HG03342 (cell line): ENCODE measurements at regions not wholly inside any gene's neighbourhood (a gene's known extent, or its start where the extent isn't known, plus 50 kb on each side); places are given as distances from the start of the nearest gene placed in this dataset.
"Not testable (repeated sequence)": the region's sequence is repeated elsewhere in the genome, so short reads cannot be mapped to it uniquely, and the experiment has no call there.

ENCODE experiments used
- ATAC-seq: cut with Tn5 transposase; IDR thresholded peaks from one replicate; pipeline ENCODE4 v1.9.1; 2021; ENCODE audit warnings: mild to moderate bottlenecking, moderate library complexity; ENCODE audit not compliant: unreplicated experiment

DNA sequence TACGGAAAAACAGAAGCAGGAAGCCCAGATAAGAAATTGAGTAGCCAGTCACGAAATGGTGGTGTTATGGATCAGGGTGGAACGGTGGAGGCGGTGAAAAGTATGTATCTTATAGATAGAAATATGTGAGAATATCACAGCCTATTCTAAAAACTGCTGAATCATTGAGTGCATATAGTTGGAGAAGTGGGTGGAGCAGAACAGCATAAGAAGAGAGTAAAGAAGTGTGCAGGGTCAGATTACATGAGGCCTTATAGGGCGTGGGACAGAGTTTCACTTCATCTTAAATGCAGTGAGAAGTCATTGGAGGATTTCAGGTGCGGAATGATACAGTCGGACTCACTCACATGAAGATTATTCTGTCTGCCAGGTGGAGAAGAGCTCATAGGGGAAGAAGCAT, 293.1 kb downstream of the TRIML1 start:
- ATAC-seq = no peak

DNA sequence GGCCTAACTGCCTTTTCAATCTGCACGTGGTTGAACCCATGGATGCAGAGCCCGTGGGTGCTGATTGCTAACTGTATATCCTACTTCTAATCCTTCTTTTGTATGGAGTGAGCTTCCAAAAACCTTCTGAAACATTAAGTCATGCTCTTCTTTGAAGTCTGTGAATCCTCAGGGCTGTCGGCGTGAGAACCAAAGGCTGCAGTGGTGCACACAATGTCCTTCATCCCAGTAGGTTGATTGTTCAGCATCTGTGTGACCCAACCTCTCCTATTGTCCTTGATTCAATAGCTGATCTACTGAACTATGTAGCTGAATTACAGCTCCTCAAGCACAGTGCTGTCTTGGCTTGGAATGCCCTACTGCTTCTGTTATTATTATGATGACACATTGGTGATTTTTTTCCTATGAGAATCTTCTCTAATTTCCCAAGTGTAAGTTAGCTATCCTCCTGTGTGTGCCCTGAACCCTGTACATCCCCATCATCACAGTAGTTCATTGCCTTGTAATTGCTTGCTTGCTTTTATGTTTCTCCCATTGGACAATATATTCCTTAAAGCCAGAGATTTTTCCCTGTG, 294.6 kb downstream of the TRIML1 start:
- ATAC-seq = no peak

DNA sequence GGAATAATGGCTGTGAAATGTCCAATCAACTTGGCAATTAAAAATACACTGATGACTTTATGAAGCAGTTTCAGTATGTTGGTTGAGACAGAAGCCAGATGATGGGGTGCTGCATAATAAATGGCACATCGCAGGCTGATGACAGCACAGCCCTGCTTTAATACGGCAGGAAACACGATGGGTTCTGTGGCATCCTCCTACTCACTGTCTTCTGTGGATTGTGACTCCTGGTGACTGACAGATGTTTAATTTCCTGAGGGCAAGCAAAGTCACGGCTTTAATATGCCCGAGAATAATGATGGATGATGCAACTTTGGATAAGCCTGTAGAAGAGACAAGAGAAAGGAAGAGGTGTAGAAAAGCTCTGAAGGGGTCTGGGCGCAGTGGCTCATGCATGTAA, 295.4 kb downstream of the TRIML1 start:
- no peak for ATAC-seq

DNA sequence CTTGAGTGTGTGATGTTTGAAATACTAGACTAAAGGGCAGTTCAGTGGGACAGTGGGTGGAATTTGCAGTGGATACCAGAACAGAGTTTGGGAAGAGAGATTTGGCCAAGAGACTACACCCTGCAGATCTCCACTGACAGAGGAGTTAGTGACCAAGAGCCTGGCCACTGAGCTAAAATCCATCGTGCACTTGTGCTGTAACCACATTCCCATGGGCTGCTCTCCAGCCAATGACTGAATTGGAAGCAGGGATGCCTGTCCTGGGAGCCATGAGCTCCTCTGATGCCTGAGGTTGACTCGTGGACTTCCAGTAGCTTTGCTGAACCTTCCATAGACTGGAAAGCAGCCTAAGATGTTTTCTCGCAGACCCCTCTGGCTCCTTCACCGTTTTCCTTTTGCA, 296.1 kb downstream of the TRIML1 start:
- ATAC-seq = no peak

DNA sequence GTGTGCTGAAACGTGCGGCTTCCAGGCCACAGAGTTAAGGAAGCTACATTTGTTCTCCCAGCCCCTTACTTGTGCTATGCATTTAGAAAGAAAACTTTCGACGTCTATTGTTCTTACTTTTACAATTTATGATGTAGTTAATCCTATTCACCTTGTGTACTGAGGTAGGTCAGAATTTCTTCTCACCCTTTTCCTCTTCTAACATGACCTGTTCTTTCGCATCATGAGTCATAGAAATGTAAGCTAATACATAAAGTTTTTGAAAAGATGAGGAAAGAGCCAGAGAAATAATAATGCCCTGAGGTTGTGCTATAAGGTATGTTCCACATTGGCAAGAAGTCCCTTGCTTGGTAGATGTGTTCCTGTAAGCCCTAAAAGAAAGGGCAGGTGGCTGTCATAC, 298.3 kb downstream of the TRIML1 start:
- ATAC-seq = no peak

DNA sequence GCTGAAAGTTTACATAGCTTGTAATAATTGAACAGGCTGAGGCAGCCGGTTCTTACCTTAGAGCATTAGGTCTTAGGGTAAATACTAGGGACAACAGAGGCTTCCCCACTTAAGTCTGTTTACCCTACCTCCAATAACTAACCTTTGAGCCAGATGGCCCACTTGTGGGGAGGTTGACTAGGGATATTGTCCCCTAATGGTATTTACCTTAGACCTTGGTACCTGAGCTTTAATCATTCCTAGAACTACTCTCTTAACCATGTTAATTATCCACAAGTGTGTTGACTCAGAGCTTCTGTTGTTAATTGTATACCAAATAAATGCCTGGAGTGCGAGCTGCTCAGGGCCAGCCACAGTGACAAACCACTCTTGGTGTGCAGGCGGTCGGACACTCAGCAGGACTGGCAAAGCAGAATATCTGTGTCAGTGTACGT, 299.2 kb downstream of the TRIML1 start:
- not testable (repeated sequence) for ATAC-seq

DNA sequence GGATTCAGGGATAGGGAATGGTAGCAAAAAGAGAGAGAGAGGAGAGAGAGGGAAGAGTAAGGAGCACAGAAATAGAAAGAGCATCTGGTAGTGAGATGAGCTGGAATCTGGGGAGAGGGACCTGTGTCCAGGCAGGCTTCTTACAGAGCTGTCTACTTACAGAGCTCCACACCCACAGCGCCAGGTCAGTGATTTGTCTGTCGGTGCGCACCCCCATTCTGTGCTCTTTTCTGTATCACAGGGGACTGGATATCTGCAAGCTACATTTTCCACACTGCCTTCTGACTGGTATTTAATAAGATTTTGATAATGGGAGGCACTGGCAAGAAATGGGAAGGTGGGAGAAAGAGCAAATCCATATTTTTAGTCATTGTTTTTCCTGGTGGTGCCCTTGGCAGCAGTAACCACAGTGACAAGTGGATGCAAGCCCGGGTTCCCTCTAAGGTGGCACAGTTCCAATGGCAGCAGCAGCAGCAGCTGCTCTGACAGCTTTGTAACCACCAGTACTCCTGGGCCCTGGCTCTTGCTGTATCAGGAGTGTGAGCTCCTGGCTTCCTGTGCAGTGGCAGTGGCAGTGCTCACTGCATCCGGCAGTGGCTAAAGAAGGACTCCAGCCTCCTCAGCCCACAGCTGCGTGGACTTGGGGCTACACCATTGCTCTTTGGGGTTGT, 300.5 kb downstream of the TRIML1 start:
- ATAC-seq = no peak

DNA sequence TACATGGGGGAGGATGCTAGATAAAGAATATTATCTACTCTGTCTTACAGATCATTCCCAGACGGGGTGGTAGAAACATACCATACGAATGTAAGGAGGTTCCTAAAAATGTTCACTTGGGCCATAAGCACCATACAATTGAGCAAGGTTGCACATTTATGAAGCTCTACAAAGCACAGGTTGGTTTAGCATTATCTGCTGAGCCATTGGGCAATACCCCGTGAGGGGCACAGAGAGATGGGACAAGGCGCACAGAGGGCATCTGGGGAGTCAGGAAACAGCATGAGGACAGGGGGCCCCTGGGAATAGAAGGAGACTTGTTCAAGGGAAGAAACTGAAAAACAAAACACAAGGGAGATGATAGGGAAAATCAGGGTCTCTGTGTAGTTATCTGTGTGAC, 305.3 kb downstream of the TRIML1 start:
- no peak for ATAC-seq

DNA sequence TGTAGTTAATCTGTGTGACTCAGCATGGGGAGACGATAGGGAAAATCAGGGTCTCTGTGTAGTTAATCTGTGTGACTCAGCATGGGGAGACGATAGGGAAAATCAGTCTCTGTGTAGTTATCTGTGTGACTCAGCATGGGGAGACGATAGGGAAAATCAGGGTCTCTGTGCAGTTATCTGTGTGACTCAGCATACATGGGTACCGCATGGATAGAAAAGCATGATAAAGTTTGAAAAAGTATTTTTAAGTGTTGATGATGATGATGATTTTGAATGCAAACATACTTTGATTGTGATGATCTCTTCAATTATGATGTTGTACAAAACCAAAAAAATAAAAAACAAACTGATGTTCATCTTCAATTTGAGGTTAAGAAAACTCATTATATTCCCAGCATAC, 309.8 kb downstream of the TRIML1 start:
- ATAC-seq = not testable (repeated sequence)

DNA sequence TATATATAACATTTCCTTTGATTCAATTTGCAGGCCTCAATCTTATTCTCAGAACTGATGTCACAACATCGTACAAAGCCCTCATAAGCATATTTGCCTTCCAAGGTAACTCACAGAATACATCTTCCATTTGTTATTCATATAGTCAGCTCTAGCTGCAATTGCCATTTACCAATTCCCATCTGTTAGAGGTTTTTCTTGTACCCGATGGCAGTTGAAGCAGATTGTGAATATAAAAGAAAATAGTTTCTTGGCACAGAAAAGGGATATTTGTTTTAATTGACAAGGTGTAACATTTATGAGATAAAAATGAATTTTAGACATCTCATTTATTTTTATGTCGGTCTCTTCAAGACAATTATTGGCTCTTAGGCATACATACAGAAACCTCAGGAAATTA, 311.3 kb downstream of the TRIML1 start:
- ATAC-seq = no peak

DNA sequence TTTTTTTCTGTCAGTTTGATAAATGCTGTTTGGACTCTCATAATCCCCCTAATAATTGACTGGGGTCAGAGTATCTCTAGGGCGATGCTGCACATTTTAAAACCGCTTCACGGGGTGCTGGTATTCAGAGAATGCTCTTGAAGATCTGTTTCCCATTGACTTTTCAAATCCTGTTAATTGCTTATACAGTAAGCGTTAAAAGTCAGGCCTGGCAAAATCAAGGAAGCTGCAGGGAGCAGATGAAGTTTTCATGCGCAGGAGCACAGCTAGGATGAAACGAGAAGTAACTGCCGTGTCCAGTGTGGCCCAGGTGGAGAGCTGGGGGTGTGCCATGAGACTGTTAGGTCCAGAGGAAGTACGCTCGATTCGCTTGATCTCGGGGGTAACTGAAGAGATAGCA, 312.9 kb downstream of the TRIML1 start:
- ATAC-seq = no peak

DNA sequence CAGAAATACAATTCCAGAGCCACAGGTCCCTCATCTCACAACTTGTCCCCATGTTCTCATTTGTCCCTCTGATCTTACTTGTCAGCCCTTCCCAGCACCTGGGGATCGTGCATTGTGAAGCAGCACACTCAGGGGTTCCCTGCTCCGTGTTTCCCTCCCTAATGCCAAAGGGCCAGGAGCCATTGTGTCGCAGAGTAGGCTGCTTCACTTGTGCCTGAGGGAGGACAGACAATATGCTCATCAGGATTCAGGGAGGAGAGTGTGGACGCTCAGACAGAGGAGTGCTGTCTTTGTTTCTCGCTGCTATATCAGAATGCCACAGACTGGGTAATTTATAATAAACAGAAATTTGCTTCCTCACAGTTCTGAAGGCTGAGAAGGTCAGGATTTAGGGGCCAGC, 315.3 kb downstream of the TRIML1 start:
- no peak for ATAC-seq

DNA sequence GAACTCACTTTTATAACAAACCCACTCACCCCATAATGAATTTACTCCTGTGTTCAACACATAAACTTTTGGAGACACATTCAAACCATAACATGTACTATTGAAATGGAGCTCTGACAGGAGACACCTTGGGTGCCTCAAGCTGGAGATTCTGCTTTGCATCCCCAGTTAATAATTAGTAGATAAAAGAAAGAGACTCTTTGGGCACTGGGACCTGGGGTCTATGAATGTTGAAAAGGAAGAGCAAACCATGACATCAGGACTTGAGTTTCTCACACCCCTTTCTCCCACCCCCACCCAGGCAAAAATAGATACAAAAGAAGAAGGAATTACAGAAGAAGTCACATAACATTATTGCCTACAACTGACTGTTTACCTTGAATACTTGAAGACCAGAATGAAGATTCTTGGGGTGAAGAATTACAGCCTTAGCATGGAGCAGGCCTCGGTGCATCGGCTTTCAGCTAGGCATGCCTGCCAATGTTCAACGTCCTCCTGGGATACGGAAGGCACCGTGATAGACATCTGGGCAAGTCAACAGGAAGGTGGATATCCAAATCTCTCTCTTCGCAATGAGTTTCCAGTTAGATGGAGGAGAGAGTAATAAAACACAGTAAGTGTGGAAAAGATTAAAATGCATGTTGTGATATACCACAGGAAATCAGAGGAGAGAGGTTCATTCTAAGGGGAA, 316.0 kb downstream of the TRIML1 start:
- no peak for ATAC-seq

DNA sequence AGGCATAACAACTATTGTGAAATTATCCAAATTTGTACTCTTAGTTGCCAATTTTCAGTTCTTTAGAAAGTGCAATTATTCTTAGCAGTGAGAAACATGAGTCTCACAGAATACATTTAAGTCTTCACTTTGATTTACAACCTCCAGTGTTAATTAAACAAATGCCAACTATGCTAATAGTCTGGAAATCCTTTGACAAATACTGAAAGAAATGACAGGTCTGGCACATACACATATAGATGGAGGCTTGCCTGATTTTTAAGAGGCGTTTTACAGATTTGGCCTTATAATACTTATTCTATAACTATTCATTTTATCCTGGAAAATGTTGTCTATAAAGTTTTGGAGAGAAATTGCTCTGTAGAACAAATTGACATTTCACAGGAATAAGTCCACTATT, 320.1 kb downstream of the TRIML1 start:
- ATAC-seq = no peak

DNA sequence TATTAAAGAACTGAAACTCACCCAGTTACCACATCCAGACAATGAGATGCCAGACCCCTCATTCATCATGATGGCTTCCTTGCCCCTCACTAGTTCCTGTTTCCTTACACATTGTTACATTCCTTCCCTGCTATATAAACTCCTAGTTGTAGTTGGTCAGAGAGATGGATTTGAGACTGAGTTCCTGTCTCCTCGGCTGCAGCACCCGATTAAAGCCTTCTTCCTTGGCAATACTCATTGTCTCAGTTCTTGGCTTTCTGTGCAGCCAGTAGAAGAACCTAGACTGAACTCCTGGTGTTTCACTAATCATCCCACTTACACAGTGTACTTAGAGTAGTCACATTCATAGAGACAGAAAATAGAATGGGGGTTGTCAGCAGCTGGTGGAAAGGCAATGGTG, 324.7 kb downstream of the TRIML1 start:
- no peak for ATAC-seq

DNA sequence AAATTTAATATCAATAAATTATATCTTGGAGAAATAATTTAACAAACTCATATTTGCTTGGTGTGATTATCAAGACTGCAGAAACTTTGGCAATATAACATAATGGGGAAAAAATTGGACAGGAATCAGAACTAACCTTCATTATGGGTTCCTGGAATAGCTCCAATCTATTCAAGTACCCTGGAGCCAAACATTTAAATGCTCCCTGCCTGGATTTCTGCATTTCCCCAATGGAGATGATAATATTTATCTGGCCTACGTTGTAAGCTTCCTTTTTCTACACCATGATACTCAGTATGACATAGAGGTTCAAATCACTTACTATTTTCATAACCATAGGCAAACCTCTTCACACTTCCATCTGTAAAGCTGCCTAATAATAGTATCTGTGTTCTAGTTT, 326.8 kb downstream of the TRIML1 start:
- no peak for ATAC-seq

DNA sequence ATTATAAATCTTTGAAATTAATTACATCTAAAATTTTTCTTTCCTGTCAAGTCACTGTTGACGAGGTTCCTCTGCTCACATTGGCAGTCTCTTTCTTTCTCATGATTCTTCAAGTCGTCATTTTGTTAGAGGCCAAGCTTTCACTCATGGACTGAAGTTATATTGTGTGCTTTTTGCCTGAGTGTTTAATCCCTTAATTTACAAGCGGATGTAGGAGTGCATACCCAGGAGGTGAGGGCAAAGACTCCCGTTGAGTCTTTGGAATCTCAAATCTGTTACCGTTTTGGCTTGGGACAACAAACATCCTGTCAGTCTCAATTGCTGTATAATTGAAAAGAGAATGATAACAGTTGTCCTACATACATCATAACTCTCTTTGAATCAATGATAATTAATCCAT, 345.0 kb downstream of the TRIML1 start:
- ATAC-seq = no peak

DNA sequence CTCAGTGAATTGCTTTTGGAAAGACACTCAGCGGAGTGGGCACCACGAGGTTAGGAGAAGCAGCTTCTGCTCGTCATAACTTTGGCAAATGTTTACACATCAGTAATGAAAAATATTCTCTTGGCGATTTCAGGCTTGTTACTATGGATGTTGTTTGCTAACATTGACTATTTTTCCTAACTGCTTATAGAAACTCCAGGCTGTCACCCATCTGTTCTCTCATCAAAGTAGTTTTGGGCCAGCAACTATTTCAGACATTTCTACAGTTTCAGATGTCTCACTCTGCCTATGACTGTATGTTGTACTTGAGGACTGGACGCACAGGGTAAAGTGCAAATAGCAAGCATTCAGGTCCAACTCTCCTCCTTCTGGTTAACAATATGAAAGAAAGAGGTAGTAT, 346.7 kb downstream of the TRIML1 start:
- no peak for ATAC-seq

DNA sequence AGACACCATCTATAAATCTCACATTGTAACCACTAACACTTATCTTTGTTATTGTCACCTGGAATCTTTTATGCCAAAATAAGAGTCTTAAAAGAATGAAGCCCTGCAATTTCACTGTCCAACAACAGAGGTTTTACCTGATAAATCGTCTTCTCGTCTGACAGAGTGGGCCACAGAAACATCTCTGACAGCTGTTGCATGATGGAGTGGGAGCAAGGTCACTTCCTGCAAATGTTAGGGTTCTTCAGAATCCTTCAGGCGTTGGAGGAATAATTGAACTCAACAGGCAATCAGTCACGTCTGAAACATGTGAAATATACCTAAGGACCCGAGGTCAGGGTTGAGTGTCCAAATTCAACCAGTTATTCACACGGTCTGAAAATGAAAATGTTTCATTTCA, 353.6 kb downstream of the TRIML1 start:
- ATAC-seq = no peak

DNA sequence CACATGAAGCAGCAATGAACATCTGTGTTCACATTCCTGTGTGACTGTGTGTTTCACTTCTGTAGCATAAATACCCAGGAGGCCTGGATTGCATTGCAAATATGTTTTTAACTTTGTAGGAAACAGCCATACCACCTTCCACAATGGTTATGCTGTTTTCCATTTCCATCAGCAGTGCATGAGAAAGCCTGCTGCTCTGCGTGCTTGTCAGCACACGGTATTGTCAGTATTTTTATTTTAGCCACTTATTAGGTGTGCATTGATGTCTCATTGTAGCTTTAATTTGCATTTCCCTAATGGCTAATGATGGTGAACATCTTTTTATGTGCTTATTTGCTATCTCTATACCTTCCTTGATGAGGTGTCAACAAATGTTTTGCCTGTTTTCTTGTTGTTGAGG, 355.9 kb downstream of the TRIML1 start:
- ATAC-seq = no peak

DNA sequence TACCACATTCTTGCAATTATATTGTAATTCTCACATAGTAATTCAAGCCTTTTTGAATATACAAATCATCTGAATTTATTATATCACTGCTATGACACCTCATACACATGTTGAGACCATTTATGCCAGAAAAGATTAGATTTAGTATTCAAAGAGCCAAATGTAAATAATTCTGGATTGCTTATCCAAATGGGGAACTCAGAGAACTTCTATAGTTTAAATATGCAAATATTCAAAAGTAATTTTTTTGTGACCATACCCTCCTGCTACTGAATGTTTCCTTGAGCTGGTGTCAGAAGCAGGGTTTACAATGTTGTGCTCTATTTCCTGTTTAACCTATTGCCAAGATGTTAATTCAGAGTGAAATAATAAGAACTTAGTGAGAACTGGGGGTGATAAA, 372.2 kb downstream of the TRIML1 start:
- no peak for ATAC-seq

DNA sequence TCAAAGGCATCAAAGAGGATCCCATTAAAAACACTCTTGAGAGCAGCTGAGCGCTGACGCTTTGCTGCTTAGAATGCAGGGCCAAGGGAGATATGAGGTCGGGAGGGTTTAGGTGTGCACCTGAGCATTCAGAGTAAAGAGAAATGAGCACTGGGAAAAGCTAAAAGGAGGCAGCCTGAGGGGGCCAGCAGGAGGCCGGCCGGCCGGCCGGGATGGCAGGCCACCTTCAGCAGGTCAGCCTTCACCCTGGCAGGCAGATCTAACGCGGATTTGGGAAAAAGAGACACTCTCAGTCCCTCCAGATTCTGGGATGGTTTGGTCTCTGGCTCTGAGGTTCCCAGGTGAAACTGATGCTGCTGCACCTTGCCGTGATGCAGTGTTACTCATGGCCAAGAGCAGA, 393.5 kb downstream of the TRIML1 start:
- no peak for ATAC-seq

DNA sequence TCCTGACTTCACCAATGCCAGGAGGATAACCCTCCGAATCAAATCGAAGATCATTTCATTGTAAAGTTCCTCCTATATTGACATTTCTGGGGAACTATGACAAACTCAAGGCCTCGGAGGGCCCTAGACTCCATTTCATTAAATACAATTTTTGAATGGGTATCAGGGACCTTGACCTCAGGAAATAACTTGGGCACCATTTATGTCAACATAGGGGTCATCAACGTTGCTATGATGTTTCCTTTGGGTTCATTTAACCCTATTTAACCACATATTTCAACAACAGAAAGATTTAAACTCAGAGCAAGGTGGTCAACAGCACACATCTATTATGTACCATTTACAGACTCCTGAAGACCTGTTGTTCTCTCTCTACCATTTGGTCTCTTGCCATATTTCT, 395.1 kb downstream of the TRIML1 start:
- no peak for ATAC-seq
